Peyer's patch (tissue), 4 donors: ENCODE measurements at regions not wholly inside any gene's neighbourhood (a gene's known extent, or its start where the extent isn't known, plus 50 kb on each side); places are given as distances from the start of the nearest gene placed in this dataset.

Experiments
- DNase-seq, 3 donors: peaks; one replicate each; pipeline ENCODE4 v3.0.0-alpha.2; 2017 to 2019
- H3K27ac ChIP-seq, 4 donors: fragments of 200-600 bp; sonication (generic); one replicate each; pipeline ENCODE4 v1.5.1; 2016 to 2019
- H3K27me3 ChIP-seq, 2 donors: fragments of 200-600 bp; sonication (generic); one replicate each; pipeline ENCODE4 v1.5.1; 2019
- H3K36me3 ChIP-seq, 3 donors: fragments of 200-600 bp; sonication (generic); one replicate each; pipeline ENCODE4 v1.5.1; 2016 to 2019
- H3K4me1 ChIP-seq, 4 donors: fragments of 200-600 bp; sonication (generic); one replicate each; pipeline ENCODE4 v1.5.1; 2016 to 2019
- H3K4me3 ChIP-seq, 4 donors: fragments of 200-600 bp; sonication (generic); 1 replicate in 3 of 4; 2 replicates in 1 of 4; pipeline ENCODE4 v1.5.1; 2016 to 2019; ENCODE audit warnings: mild to moderate bottlenecking in 1 of 4
- H3K9me3 ChIP-seq, 4 donors: fragments of 200-600 bp; sonication (generic); one replicate each; pipeline ENCODE4 v1.5.1; 2016 to 2019; ENCODE audit warnings: mild to moderate bottlenecking in 1 of 4
- POLR2A ChIP-seq, 2 donors: fragments of 450-650 bp; IDR thresholded peaks; one replicate each; pipeline ENCODE4 v1.5.1; 2017; ENCODE audit warnings: antibody characterized with exemption in 2 of 2, mild to moderate bottlenecking in 2 of 2, moderate library complexity in 2 of 2
- TF ChIP-seq, protein P1 (sequence below), 6 experiments: fragments of 450-650 bp in 4 of 6; fragments of 200-600 bp in 2 of 6; sonication (generic) in 1 of 6; IDR thresholded peaks; one replicate each; pipeline ENCODE4 v1.5.1; 2017 to 2019; ENCODE audit warnings: antibody characterized with exemption in 6 of 6, mild to moderate bottlenecking in 3 of 6, moderate library complexity in 1 of 6

DNA sequence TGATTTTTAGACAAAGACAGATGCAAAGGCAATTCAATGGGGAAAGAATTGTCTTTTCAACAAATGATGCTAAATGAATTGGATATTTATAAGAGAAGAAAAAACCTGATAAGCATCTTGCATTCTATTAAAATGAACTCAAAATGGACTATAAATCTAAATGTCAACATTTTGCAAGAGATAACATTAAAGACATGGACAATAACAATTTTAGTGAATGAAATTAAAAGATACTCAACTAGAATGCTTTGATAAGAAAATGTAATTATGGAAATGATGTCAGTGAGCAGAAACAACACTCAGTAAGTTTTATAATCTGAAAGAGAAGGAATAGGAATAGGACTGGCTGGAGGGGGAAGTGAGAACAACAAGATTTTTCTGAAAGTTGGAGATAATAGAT, 421.7 kb downstream of the C6orf118 start:
- Histone ChIP-seq H3K9me3 (peaks cover 0 to 3% (median 0%) of the 10 kb centered on the region in 4 donors), H3K36me3 (no peaks in the 10 kb centered on the region), H3K27me3 (no peaks in the 10 kb centered on the region), H3K4me1 (no peaks in the 10 kb centered on the region), H3K27ac (no peak overlapping the region), H3K4me3 (no peak overlapping the region)
- DNase-seq: no peak
- TF ChIP-seq, protein P1, sequence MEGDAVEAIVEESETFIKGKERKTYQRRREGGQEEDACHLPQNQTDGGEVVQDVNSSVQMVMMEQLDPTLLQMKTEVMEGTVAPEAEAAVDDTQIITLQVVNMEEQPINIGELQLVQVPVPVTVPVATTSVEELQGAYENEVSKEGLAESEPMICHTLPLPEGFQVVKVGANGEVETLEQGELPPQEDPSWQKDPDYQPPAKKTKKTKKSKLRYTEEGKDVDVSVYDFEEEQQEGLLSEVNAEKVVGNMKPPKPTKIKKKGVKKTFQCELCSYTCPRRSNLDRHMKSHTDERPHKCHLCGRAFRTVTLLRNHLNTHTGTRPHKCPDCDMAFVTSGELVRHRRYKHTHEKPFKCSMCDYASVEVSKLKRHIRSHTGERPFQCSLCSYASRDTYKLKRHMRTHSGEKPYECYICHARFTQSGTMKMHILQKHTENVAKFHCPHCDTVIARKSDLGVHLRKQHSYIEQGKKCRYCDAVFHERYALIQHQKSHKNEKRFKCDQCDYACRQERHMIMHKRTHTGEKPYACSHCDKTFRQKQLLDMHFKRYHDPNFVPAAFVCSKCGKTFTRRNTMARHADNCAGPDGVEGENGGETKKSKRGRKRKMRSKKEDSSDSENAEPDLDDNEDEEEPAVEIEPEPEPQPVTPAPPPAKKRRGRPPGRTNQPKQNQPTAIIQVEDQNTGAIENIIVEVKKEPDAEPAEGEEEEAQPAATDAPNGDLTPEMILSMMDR (IDR thresholded peaks at IDR 0.05): no peak
- TF ChIP-seq POLR2A (IDR thresholded peaks at IDR 0.05): no peak

DNA sequence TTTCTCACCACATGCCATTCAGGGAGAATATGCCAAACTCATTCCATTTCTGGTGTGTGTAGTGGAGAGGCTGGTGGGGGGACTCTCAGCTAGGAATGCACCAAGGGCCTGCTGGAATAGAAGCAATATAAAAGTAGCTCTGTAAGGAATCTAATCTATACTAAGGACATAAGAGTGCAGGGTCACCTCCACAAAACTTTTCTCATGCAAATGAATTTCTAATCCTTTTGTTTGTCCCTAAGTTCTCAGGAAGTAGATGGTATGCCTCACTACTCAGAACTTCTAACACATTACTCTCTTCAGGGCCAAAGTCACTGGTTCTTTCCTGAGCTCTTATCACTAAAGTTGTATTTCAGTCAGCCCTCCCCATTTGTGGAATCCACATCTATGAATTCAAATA, 427.2 kb downstream of the C6orf118 start:
- Histone ChIP-seq H3K27ac (no peak overlapping the region), H3K4me3 (no peak overlapping the region), H3K4me1 (no peaks in the 10 kb centered on the region), H3K9me3 (peaks cover 0 to 3% (median 0%) of the 10 kb centered on the region in 4 donors), H3K36me3 (no peaks in the 10 kb centered on the region), H3K27me3 (no peaks in the 10 kb centered on the region)
- DNase-seq: no peak
- TF ChIP-seq, protein P1 (IDR thresholded peaks at IDR 0.05): no peak

DNA sequence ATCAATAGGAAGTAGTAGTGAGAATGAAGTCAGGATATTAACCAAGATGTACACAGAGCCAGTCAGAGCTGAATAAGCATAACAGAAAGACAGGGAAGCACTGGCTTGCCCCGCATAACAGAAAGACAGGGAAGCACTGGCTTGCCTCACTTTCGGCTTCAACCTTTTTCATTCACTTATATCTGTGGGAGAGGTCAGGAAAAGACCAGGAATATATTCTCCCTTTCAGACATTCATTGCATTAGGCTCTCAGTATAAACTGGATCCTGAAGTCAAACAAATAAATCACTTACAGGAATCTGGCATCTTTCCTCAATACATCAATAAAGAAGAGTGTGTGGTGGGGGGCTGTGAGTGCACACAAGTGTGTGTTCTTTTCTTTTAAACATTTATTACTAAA, 437.6 kb downstream of the C6orf118 start:
- no peak for TF ChIP-seq POLR2A (IDR thresholded peaks at IDR 0.05)
- TF ChIP-seq, protein P1 (IDR thresholded peaks at IDR 0.05): no peak
- H3K4me3 ChIP-seq: no peak overlapping the region
- no peak for DNase-seq
- H3K27ac ChIP-seq: no peak overlapping the region
- H3K4me1 ChIP-seq: no peaks in the 10 kb centered on the region
- no peaks in the 10 kb centered on the region for H3K27me3 ChIP-seq
- H3K36me3 ChIP-seq: no peaks in the 10 kb centered on the region
- peaks cover 0 to 3% (median 0%) of the 10 kb centered on the region in 4 donors for H3K9me3 ChIP-seq

DNA sequence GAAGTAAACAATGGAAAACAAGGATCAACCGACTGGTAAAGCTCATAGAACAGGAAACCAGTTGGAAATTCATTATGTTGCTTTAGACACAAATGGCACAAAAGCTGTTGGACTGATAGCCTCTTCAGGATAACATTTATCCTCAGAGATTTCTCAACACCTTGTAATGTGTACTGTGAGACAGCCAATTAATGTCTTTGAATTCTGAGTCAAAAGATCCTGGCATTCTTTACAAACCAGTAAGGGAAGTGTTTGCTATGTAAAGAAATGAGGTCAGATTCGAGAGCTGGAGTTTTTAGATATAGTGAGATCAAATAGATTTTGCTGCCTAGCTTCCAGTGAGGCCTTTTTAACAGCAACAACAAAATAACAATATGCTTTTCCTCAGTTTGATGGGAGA, 439.2 kb downstream of the C6orf118 start:
- H3K4me1 ChIP-seq: no peaks in the 10 kb centered on the region
- H3K27ac ChIP-seq: no peak overlapping the region
- no peak for TF ChIP-seq POLR2A (IDR thresholded peaks at IDR 0.05)
- TF ChIP-seq, protein P1 (IDR thresholded peaks at IDR 0.05): no peak
- no peaks in the 10 kb centered on the region for H3K36me3 ChIP-seq
- no peaks in the 10 kb centered on the region for H3K27me3 ChIP-seq
- H3K9me3 ChIP-seq: peaks cover 0 to 3% (median 0%) of the 10 kb centered on the region in 4 donors
- DNase-seq: no peak
- no peak overlapping the region for H3K4me3 ChIP-seq

DNA sequence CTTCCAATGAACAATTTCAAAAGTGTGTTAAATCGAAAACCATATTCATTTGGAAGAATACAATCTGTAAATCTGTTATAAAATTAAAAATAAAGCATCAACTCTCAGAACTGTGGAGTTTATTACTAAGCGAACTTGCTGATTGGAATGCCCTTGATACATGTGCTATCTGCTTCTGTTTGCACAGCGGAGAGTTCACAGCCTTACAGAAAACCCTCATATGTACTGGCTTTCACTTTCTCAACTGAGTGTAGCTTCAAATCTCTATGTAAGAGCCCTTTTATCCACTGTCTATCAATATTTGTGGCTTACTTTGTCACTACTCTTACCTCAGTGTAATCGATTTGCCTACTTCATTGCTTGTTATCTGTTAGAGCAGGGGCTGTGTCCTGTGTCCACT, 447.4 kb downstream of the C6orf118 start:
- Histone ChIP-seq H3K9me3 (no peaks in the 10 kb centered on the region), H3K27ac (no peak overlapping the region), H3K36me3 (no peaks in the 10 kb centered on the region), H3K4me1 (no peaks in the 10 kb centered on the region), H3K27me3 (no peaks in the 10 kb centered on the region), H3K4me3 (no peak overlapping the region)
- DNase-seq: no peak
- TF ChIP-seq, protein P1 (IDR thresholded peaks at IDR 0.05): no peak
- no peak for TF ChIP-seq POLR2A (IDR thresholded peaks at IDR 0.05)

DNA sequence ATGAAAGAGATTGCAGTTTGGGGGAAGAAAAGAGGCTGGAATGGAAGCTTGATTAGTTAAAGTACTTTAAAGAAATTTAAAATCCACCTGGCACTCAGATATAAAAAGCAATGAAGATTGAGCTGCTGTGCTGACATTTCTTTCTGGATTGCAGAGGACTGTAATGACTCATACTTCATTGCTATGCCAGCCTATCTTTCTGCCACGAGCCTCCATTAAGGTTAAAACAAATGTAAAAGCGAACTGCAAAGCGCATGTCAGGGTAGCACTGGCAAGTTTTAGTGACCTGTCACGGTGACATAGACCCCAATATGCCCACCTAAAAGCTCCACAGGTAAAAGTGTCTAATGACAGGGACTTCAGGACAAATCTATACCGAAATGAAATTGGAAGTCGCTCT, 449.6 kb downstream of the C6orf118 start:
- H3K4me1 ChIP-seq: no peaks in the 10 kb centered on the region
- H3K36me3 ChIP-seq: no peaks in the 10 kb centered on the region
- TF ChIP-seq, protein P1 (IDR thresholded peaks at IDR 0.05): no peak
- TF ChIP-seq POLR2A (IDR thresholded peaks at IDR 0.05): no peak
- no peak for DNase-seq
- H3K27ac ChIP-seq: no peak overlapping the region
- H3K27me3 ChIP-seq: no peaks in the 10 kb centered on the region
- H3K9me3 ChIP-seq: no peaks in the 10 kb centered on the region
- no peak overlapping the region for H3K4me3 ChIP-seq
